GM12875 (cell line): ENCODE measurements at regions not wholly inside any gene's neighbourhood (a gene's known extent, or its start where the extent isn't known, plus 50 kb on each side); places are given as distances from the start of the nearest gene placed in this dataset.
"Not testable (repeated sequence)": the region's sequence is repeated elsewhere in the genome, so short reads cannot be mapped to it uniquely, and the experiment has no call there.

Experiments
- H3K4me3 ChIP-seq: one replicate; pipeline ENCODE4 v1.5.1; 2011; ENCODE audit warnings: low read depth, low read length, control low read depth
- TF ChIP-seq, protein P1 (sequence below): IDR thresholded peaks from 2 replicates; pipeline ENCODE4 v1.5.1; 2011; ENCODE audit warnings: low read depth, mild to moderate bottlenecking, control low read depth, inconsistent platforms, low read length, moderate library complexity, borderline replicate concordance; ENCODE audit not compliant: insufficient read depth

DNA sequence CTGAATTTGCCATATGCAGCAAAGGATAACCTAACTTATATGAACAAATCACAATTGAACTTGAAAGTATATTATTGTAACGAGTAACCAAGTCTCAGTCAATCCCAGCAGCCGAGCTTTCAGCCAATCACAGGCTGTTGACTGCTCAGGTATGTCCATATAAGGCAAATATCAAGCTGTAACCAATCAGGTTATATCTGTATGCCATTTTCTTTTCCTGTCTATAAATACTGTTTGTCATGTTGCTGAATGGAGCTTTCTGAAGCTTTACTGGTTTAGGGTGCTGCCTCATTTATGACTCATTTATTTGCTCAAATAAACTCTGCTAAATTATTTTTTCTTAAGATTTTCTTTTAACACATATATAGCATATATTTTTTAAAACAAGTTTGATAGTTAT lies 1059.5 kb downstream of the GALC start:
- no peak overlapping the region for H3K4me3 ChIP-seq
- TF ChIP-seq, protein P1, sequence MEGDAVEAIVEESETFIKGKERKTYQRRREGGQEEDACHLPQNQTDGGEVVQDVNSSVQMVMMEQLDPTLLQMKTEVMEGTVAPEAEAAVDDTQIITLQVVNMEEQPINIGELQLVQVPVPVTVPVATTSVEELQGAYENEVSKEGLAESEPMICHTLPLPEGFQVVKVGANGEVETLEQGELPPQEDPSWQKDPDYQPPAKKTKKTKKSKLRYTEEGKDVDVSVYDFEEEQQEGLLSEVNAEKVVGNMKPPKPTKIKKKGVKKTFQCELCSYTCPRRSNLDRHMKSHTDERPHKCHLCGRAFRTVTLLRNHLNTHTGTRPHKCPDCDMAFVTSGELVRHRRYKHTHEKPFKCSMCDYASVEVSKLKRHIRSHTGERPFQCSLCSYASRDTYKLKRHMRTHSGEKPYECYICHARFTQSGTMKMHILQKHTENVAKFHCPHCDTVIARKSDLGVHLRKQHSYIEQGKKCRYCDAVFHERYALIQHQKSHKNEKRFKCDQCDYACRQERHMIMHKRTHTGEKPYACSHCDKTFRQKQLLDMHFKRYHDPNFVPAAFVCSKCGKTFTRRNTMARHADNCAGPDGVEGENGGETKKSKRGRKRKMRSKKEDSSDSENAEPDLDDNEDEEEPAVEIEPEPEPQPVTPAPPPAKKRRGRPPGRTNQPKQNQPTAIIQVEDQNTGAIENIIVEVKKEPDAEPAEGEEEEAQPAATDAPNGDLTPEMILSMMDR, result no peak

DNA sequence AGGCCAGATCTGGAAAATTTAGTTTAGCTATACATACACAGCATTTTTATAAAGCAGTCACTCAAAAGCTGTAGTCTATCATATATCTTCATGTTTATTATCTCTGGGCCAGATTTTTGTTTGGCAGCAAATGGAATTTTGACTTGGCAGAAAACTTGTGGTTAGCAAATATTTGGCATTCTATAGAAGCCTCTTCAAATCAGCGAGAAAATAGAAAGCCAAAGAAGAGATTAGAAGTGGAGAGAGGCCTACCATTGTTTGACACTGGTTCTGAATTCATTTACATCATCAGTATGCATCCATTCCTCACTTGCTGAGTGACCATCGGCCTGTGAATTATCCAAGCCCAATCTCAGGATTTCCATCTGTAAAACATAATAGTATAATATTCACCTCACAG lies 1077.6 kb downstream of the GALC start:
- no peak overlapping the region for H3K4me3 ChIP-seq
- TF ChIP-seq, protein P1, result no peak

DNA sequence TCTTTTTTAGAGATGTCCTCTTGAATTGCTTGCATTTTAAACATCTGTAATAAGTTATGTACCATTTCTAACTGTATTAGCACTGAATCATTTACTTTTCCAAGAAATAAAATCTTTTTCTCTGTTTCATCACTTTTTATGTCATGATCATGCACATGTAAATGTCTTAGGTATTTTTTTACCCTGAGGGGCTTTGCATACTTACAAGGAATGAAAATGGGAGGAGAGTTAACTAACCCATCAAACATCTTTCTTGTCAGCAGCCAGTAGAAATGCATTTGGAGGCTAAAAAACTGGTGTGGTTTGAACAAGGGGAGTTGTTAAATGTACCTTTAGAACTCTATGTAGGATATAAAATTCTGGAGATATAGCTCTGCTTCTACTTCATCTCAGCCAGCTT lies 1080.3 kb downstream of the GALC start:
- TF ChIP-seq, protein P1, result no peak
- H3K4me3 ChIP-seq, result no peak overlapping the region

DNA sequence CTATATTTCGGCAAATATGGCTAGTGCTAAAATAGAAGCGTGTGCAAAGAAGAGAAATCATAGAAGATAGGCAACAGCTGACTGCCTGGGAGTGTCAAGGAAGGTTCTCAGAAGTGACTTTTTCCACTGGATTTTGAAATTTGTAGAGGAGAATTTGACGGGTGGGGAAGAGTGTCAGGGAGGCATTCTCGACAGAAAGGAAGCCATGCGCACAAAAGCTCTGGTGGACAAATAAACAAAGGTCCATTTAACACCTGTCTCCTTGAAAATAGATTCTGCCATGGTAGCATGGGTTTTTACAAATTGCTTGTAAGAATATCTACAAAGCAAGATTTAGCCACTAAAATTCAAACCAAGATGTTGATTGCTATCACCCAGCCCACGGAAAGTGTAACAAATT lies 1081.5 kb downstream of the GALC start:
- TF ChIP-seq, protein P1, result no peak
- no peak overlapping the region for H3K4me3 ChIP-seq

DNA sequence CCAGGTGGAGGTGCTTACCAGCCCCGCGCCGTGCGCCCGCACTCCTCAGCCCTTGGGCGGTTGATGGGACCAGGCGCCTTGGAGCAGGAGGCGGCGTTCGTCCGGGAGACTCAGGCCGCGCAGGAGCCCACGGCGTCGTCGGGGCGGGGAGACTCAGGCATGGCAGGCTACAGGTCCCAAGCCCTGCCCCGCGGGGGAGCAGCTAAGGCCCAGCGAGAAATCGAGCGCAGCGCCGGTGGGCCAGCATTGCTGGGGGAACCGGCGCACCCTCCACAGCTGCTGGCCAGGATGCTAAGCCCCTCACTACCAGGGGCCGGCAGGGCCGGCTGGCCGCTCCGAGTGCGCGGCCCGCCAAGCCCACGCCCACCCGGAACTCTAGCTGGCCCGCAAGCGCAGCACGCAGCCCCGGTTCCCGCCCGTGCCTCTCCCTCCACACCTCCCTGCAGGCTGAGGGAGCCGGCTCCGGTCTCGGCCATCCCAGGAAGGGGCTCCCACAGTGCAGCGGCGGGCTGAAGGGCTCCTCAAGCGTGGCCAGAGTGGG lies 1087.5 kb downstream of the GALC start:
- H3K4me3 ChIP-seq, result not testable (repeated sequence)

DNA sequence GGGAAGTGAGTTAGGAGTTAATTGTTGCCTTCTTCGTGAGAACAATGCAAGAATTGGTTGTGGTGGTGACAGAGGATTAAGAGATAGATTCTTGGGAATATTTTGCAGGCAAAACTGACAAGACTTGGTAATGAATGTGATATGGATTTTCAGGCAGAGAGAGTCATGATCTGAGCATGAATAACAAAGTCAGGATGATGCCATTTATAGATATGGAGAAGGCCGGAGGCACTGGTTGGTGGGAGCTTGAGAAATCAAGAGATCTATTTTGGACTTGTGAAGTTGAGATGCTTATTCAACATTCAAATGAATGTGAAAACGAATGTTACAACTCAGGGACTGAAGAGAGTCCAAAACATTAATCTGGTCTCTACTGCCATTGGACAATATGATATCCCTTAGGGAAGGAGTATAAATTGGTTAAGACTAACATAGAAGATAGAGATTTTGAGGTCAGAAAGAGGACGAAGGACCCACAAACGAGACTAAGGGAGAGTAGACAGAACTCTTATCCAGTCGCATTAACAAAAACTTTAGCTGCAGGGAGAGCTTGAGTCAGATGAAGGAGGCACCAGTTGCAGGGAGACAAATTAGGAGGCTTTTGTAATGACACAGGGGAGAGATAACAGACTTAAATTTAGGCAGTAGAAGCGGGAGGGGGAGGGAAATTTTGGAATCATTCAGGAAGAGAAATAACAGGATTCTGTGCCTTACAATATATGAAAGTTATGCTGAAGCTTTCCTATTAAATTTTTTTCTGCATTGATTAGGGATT lies 1090.6 kb downstream of the GALC start:
- TF ChIP-seq, protein P1, result no peak
- no peak overlapping the region for H3K4me3 ChIP-seq

DNA sequence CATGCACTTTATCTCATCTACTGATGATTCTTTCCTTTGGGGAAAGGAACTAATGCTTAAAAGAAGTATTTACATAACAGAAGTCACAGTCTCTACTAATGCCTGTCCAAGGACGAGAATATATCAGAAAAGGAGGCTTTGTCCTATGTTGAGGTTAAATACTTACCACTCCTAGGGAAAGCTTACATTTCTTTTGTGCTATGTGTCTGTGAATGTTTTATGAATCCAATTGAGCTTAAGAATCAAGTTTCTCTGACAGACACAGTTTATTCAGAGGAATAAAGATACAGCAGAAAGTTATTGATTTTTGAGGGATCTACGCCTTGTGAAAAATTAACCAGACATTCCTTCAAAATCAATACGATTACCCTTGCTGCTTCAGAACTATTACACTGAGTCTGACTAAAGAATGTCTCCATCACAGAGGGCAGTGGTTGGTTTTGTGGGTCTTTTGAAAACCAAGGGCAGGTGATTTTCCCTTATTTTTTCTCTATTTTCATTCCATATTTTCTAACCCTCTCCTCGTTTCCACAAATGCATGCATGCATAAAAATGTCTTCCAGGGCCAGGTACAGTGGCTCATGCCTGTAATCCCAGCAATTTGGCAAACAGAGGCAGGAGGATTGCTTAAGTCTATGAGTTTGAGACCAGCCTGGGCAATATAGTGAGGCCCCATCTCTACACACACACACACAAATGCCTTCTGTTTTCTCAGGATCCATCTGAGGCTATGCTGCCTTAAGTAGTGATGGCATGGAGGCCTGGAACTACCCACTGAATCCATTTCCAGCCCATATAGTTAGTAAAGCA lies 1095.1 kb downstream of the GALC start:
- no peak overlapping the region for H3K4me3 ChIP-seq
- TF ChIP-seq, protein P1, result no peak
